SK-N-SH treated with all-trans-retinoic acid at 6 μM for 48 hours (cell line): ENCODE measurements at regions not wholly inside any gene's neighbourhood (a gene's known extent, or its start where the extent isn't known, plus 50 kb on each side); places are given as distances from the start of the nearest gene placed in this dataset.

Source experiments
- ARNTL ChIP-seq: fragments of 450-650 bp; formaldehyde crosslinking; IDR thresholded peaks from 2 replicates; pipeline ENCODE4 v1.5.0; 2020; ENCODE audit warnings: low read depth, mild to moderate bottlenecking, moderate library complexity, borderline replicate concordance
- ESRRG ChIP-seq: fragments of 250-450 bp; sonication (Bioruptor Pico); IDR thresholded peaks from 2 replicates; pipeline ENCODE4 v1.6.1; 2021; ENCODE audit warnings: mild to moderate bottlenecking
- GLIS3 ChIP-seq: fragments of 250-450 bp; sonication (Bioruptor Pico); IDR thresholded peaks from 2 replicates; pipeline ENCODE4 v1.5.0; 2020; ENCODE audit warnings: mild to moderate bottlenecking, moderate library complexity
- OSR1 ChIP-seq: fragments of 250-450 bp; sonication (Bioruptor Pico); IDR thresholded peaks from 2 replicates; pipeline ENCODE4 v1.8.0; 2022; ENCODE audit warnings: moderate library complexity, mild to moderate bottlenecking, inconsistent platforms
- RARB ChIP-seq: fragments of 250-450 bp; sonication (Bioruptor Pico); IDR thresholded peaks from 2 replicates; pipeline ENCODE4 v1.8.0; 2021; ENCODE audit warnings: mild to moderate bottlenecking, moderate library complexity
- TCF4 ChIP-seq: fragments of 250-450 bp; sonication (Bioruptor Pico); IDR thresholded peaks from 2 replicates; pipeline ENCODE4 v1.8.0; 2021; ENCODE audit warnings: mild to moderate bottlenecking, moderate library complexity, borderline replicate concordance
- TOX ChIP-seq: fragments of 250-450 bp; sonication (Bioruptor Pico); IDR thresholded peaks from 2 replicates; pipeline ENCODE4 v1.8.0; 2021; ENCODE audit warnings: mild to moderate bottlenecking, moderate library complexity, borderline replicate concordance
- ZC3H10 ChIP-seq: fragments of 250-450 bp; sonication (Bioruptor Pico); IDR thresholded peaks from 2 replicates; pipeline ENCODE4 v1.5.1; 2021; ENCODE audit warnings: mild to moderate bottlenecking, moderate library complexity
- ZFP3 ChIP-seq: fragments of 250-450 bp; sonication (Bioruptor Pico); IDR thresholded peaks from 2 replicates; pipeline ENCODE4 v1.5.0; 2020; ENCODE audit warnings: mild to moderate bottlenecking, moderate library complexity
- TF ChIP-seq, protein P1 (sequence below): fragments of 250-450 bp; sonication (Bioruptor Pico); IDR thresholded peaks from 2 replicates; pipeline ENCODE4 v1.8.0; 2020; ENCODE audit warnings: mild to moderate bottlenecking, moderate library complexity, borderline replicate concordance
- TF ChIP-seq, protein P2 (sequence below): fragments of 250-450 bp; sonication (Bioruptor Pico); IDR thresholded peaks from 2 replicates; pipeline ENCODE4 v1.5.1; 2021; ENCODE audit warnings: mild to moderate bottlenecking, moderate library complexity
- TF ChIP-seq, protein P3 (sequence below): fragments of 250-450 bp; sonication (Bioruptor Pico); IDR thresholded peaks from 2 replicates; pipeline ENCODE4 v1.5.1; 2020; ENCODE audit warnings: low read depth, mild to moderate bottlenecking, moderate library complexity
- TF ChIP-seq, protein P4 (sequence below): fragments of 250-450 bp; sonication (Bioruptor Pico); IDR thresholded peaks from 2 replicates; pipeline ENCODE4 v1.8.0; 2021; ENCODE audit warnings: low read depth, mild to moderate bottlenecking, moderate library complexity, borderline replicate concordance

DNA sequence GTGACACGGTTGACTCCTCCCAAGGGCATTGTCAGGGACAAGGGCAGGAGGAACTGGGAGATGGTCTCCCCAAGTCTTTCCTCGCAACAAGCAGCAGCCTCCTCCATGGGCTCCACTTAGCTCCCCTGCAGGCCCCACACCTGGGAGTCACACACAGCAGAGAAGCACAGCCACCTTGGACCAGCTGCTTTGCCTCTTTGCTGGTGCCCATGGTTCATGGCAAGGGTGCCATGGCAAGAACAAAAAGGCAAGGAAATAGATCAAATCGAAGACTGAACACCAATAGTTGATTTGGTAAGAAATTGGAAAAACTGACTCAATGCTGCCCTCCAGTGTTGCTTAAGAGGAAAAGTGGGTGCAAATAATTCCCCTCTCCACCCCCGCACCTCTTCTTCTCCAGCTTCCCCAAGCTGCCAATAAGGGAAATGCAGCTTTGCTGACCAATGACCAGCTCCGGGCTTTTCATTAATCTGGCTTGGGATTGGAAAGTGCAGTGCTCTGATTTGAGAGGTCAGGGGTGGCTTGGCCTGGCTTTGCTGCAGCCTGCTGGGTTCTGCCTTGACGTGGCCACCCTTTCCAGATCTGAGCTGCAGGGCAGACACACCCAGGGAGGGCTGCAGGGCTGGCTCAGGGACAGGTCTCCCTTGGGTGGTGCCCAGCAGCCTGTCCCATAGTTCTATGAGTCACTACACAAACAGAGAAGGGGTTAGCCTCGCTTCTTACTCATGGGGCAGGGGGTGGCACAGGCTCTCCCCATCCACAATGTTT, 162.0 kb downstream of the KLF13 start:
- TF ChIP-seq TCF4 (CRISPR knock-in tag) (no peak), ZC3H10 (CRISPR knock-in tag) (no peak), ARNTL (CRISPR knock-in tag) (no peak), ESRRG (no peak), OSR1 (CRISPR knock-in tag) (no peak), GLIS3 (CRISPR knock-in tag) (no peak), TOX (no peak), RARB (CRISPR knock-in tag) (no peak), ZFP3 (no peak)
- TF ChIP-seq, protein P1, sequence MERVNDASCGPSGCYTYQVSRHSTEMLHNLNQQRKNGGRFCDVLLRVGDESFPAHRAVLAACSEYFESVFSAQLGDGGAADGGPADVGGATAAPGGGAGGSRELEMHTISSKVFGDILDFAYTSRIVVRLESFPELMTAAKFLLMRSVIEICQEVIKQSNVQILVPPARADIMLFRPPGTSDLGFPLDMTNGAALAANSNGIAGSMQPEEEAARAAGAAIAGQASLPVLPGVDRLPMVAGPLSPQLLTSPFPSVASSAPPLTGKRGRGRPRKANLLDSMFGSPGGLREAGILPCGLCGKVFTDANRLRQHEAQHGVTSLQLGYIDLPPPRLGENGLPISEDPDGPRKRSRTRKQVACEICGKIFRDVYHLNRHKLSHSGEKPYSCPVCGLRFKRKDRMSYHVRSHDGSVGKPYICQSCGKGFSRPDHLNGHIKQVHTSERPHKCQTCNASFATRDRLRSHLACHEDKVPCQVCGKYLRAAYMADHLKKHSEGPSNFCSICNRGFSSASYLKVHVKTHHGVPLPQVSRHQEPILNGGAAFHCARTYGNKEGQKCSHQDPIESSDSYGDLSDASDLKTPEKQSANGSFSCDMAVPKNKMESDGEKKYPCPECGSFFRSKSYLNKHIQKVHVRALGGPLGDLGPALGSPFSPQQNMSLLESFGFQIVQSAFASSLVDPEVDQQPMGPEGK (CRISPR knock-in tag): no peak
- TF ChIP-seq, protein P2, sequence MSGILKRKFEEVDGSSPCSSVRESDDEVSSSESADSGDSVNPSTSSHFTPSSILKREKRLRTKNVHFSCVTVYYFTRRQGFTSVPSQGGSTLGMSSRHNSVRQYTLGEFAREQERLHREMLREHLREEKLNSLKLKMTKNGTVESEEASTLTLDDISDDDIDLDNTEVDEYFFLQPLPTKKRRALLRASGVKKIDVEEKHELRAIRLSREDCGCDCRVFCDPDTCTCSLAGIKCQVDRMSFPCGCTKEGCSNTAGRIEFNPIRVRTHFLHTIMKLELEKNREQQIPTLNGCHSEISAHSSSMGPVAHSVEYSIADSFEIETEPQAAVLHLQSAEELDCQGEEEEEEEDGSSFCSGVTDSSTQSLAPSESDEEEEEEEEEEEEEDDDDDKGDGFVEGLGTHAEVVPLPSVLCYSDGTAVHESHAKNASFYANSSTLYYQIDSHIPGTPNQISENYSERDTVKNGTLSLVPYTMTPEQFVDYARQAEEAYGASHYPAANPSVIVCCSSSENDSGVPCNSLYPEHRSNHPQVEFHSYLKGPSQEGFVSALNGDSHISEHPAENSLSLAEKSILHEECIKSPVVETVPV (CRISPR knock-in tag): no peak
- TF ChIP-seq, protein P3, sequence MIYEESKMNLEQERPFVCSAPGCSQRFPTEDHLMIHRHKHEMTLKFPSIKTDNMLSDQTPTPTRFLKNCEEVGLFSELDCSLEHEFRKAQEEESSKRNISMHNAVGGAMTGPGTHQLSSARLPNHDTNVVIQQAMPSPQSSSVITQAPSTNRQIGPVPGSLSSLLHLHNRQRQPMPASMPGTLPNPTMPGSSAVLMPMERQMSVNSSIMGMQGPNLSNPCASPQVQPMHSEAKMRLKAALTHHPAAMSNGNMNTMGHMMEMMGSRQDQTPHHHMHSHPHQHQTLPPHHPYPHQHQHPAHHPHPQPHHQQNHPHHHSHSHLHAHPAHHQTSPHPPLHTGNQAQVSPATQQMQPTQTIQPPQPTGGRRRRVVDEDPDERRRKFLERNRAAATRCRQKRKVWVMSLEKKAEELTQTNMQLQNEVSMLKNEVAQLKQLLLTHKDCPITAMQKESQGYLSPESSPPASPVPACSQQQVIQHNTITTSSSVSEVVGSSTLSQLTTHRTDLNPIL (CRISPR knock-in tag): no peak
- TF ChIP-seq, protein P4, sequence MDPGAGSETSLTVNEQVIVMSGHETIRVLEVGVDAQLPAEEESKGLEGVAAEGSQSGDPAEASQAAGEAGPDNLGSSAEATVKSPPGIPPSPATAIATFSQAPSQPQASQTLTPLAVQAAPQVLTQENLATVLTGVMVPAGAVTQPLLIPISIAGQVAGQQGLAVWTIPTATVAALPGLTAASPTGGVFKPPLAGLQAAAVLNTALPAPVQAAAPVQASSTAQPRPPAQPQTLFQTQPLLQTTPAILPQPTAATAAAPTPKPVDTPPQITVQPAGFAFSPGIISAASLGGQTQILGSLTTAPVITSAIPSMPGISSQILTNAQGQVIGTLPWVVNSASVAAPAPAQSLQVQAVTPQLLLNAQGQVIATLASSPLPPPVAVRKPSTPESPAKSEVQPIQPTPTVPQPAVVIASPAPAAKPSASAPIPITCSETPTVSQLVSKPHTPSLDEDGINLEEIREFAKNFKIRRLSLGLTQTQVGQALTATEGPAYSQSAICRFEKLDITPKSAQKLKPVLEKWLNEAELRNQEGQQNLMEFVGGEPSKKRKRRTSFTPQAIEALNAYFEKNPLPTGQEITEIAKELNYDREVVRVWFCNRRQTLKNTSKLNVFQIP (CRISPR knock-in tag): no peak
